ENCODE measurements at regions not wholly inside any gene's neighbourhood (a gene's known extent, or its start where the extent isn't known, plus 50 kb on each side); places are given as distances from the start of the nearest gene placed in this dataset.

GRCh38 chr12:59365133-59365532, 230.7 kb upstream of the SLC16A7 start (continued):
- TF ChIP-seq IRF5 (IDR thresholded peaks at IDR 0.05; ENCODE audit: borderline replicate concordance) (no peak), E4F1 (IDR thresholded peaks at IDR 0.05; ENCODE audit: borderline replicate concordance, partially characterized antibody) (no peak), KLF5 (IDR thresholded peaks at IDR 0.05; ENCODE audit: partially characterized antibody) (no peak)

- Histone ChIP-seq H3K4me3 (no peak overlapping the region), H3K4me1 (ENCODE audit: control insufficient read depth, insufficient read depth, low read length) (no peaks in the 10 kb centered on the region), H3K36me3 (ENCODE audit: control insufficient read depth in 2 of 2, insufficient read depth in 2 of 2, low read length in 1 of 2) (no peaks in the 10 kb centered on the region), H3K4me2 (ENCODE audit: control insufficient read depth, insufficient read depth) (no peak overlapping the region), H3K9ac (ENCODE audit: control insufficient read depth, insufficient read depth, low read length) (no peak overlapping the region), H3K79me2 (ENCODE audit: control insufficient read depth, insufficient read depth, low read length) (no peaks in the 10 kb centered on the region), H3K27ac (ENCODE audit: control insufficient read depth, insufficient read depth) (no peak overlapping the region), H3K27me3 (replicated peaks in 1 of 2; ENCODE audit: control insufficient read depth in 2 of 2, insufficient read depth in 2 of 2, low read length in 1 of 2) (no peaks in the 10 kb centered on the region), H4K20me1 (ENCODE audit: control insufficient read depth, insufficient read depth) (no peaks in the 10 kb centered on the region), H2AFZ (ENCODE audit: control insufficient read depth, low read depth, low read length) (no peak overlapping the region), H3K9me3 (replicated peaks; ENCODE audit: control insufficient read depth, insufficient read depth, low read length) (no peaks in the 10 kb centered on the region)
- BruUV-seq (replicated peaks) = no TSS peak
- CTCF ChIA-PET = interaction anchor here (1.6 kb wide), 1 partner anchor 15 kb away, joined by 6 read pairs; no protein-coding TSS in a partner anchor
- no peak for ATAC-seq
- SMC1A ChIA-PET (ENCODE audit: uncharacterized antibody, unreplicated experiment) = no interaction called here
- DNase-seq (ENCODE audit: low read depth, low spot score) = no peak
- POLR2A ChIA-PET = no interaction called here
- in situ Hi-C loops (cut with MboI) = no loop called here
- FAIRE-seq = no peak
- 0% methylated on average over 1 of the region's 1 CpG for WGBS (ENCODE audit: insufficient coverage, insufficient replicate concordance, low lambda C conversion rate, missing lambda C conversion rate)
- intact Hi-C loops (cut with micrococcal nuclease; ENCODE audit: unreplicated experiment) = no loop called here
- RAD21 ChIA-PET (ENCODE audit: unreplicated experiment) = no interaction called here
- no peak for TF ChIP-seq ZBTB40 (IDR thresholded peaks at IDR 0.05; ENCODE audit: borderline replicate concordance)
- TF ChIP-seq EGR1 (IDR thresholded peaks at IDR 0.05; ENCODE audit: borderline replicate concordance in 1 of 2, low read depth in 2 of 2, low read length in 2 of 2) = no peak
- TF ChIP-seq MLLT1 (IDR thresholded peaks at IDR 0.05) = no peak
- TF ChIP-seq STAT1 (conservative IDR thresholded peaks at IDR 0.05) = no peak
These were observed 238.0 kb upstream of the SLC16A7 start for GRCh38 chr12:59357811-59358210.

All from GM12878 (cell line).